Spleen (tissue), 11 donors: ENCODE measurements at regions not wholly inside any gene's neighbourhood (a gene's known extent, or its start where the extent isn't known, plus 50 kb on each side); places are given as distances from the start of the nearest gene placed in this dataset.
"Not testable (repeated sequence)": the region's sequence is repeated elsewhere in the genome, so short reads cannot be mapped to it uniquely, and the experiment has no call there.

Source experiments
- DNase-seq: peaks from one replicate; pipeline ENCODE4 v3.0.0-alpha.2; 2020
- H3K27ac ChIP-seq, 8 donors: fragments of 200-600 bp; sonication (generic) in 7 of 8; 1 replicate in 4 of 8; 2 replicates in 4 of 8; pipeline versions ENCODE4 v1.5.0 to v1.8.0; 2016 to 2021; ENCODE audit warnings: inconsistent platforms in 4 of 8, mild to moderate bottlenecking in 4 of 8, moderate library complexity in 1 of 8
- H3K27me3 ChIP-seq, 7 donors: fragments of 200-600 bp; sonication (generic) in 6 of 7; replicated peaks in 1 of 7; 1 replicate in 4 of 7; 2 replicates in 3 of 7; pipeline versions ENCODE4 v1.5.0 to v1.8.0; 2016 to 2021; ENCODE audit warnings: inconsistent platforms in 3 of 7, mild to moderate bottlenecking in 1 of 7
- H3K36me3 ChIP-seq, 6 donors: fragments of 200-600 bp; sonication (generic) in 5 of 6; 1 replicate in 4 of 6; 2 replicates in 2 of 6; pipeline versions ENCODE4 v1.5.0 to v1.8.0; 2016 to 2021; ENCODE audit warnings: inconsistent platforms in 2 of 6
- H3K4me1 ChIP-seq, 6 donors: fragments of 200-600 bp; sonication (generic) in 5 of 6; 1 replicate in 3 of 6; 2 replicates in 3 of 6; pipeline versions ENCODE4 v1.5.0 to v1.8.0; 2016 to 2021; ENCODE audit warnings: inconsistent platforms in 3 of 6
- H3K4me3 ChIP-seq, 8 donors: fragments of 200-600 bp; sonication (generic) in 7 of 8; 1 replicate in 4 of 8; 2 replicates in 4 of 8; pipeline versions ENCODE4 v1.5.0 to v1.8.0; 2016 to 2021; ENCODE audit warnings: inconsistent platforms in 4 of 8, mild to moderate bottlenecking in 4 of 8, moderate library complexity in 2 of 8
- H3K9me3 ChIP-seq, 8 donors: fragments of 200-600 bp; sonication (generic) in 7 of 8; 1 replicate in 4 of 8; 2 replicates in 4 of 8; pipeline versions ENCODE4 v1.5.0 to v1.8.0; 2016 to 2021; ENCODE audit warnings: inconsistent platforms in 4 of 8
- POLR2A ChIP-seq, 3 donors: fragments of 450-650 bp; IDR thresholded peaks; one replicate each; pipeline ENCODE4 v1.5.1; 2017; ENCODE audit warnings: antibody characterized with exemption in 3 of 3, mild to moderate bottlenecking in 1 of 3
- POLR2AphosphoS5 ChIP-seq, 3 donors: sonication (generic); formaldehyde crosslinking; IDR thresholded peaks; one replicate each; pipeline ENCODE4 v1.5.1; 2017; ENCODE audit warnings: antibody characterized with exemption in 3 of 3
- WGBS, 5 donors: extraction: QIAGEN DNeasy Blood & Tissue Kit in 3 of 5; methylation state at CpG; one replicate each; pipeline versions ENCODE4 v1.1.5 to v1.1.7; 2013 to 2018; 5-methylcytosine and 5-hydroxymethylcytosine counted together
- intact Hi-C: fragments of 100-400 bp; cut with DNase I; formaldehyde crosslinking; loops from one replicate; pipeline ENCODE4 v1.15.0; 2023; ENCODE audit warnings: low total_unique reads
- TF ChIP-seq, protein P1 (sequence below), 11 experiments: fragments of 200-600 bp in 7 of 11; fragments of 450-650 bp in 4 of 11; sonication (generic) in 4 of 11; IDR thresholded peaks in 8 of 11; conservative IDR thresholded peaks in 3 of 11; 1 replicate in 7 of 11; 2 replicates in 4 of 11; pipeline versions ENCODE4 v1.4.0 to v1.8.0; 2016 to 2021; ENCODE audit warnings: antibody characterized with exemption in 11 of 11, inconsistent platforms in 4 of 11, mild to moderate bottlenecking in 1 of 11
- donor health status: healthy with polysubstance abuse.
- donor health status: DM: no; HTN: no; CAD: no; lungs with moderate emphysema.
- donor health status: DM: no; HTN: no; CAD: no.
- donor health status: Bipolar disorder and iron deficiency.
- donor health status: healthy.
- donor health status: DM: no; HTN: no; CAD: no.
- donor health status: DM: yes; HTN: yes; CAD: no.

DNA sequence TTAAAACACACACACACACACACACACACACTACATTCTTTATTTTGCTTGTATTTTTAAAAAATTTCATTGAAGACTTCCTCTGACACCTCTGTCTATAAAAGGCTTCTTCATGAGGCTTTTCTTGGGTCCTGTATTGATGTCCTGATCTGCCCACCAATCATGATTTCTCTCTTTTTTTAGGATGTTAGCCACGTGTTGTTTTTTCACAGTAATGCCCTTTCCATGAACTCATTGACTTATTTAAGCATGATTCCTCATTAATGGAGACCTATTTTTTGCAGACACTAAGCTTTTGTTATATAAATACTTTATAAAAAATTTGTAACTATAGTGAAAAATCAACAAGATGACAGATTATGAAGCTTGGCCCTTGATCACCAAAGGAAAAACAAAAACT is 173.8 kb upstream of the CNTNAP5 start:
- Histone ChIP-seq H3K36me3 (no peaks in the 10 kb centered on the region), H3K27ac (no peak overlapping the region), H3K4me1 (no peaks in the 10 kb centered on the region), H3K4me3 (no peak overlapping the region), H3K27me3 (no peaks in the 10 kb centered on the region), H3K9me3 (peaks cover 0 to 47% (median 32%) of the 10 kb centered on the region in 8 donors)
- intact Hi-C loops: no loop called here
- TF ChIP-seq POLR2AphosphoS5 (IDR thresholded peaks at IDR 0.05): no peak
- TF ChIP-seq, protein P1, sequence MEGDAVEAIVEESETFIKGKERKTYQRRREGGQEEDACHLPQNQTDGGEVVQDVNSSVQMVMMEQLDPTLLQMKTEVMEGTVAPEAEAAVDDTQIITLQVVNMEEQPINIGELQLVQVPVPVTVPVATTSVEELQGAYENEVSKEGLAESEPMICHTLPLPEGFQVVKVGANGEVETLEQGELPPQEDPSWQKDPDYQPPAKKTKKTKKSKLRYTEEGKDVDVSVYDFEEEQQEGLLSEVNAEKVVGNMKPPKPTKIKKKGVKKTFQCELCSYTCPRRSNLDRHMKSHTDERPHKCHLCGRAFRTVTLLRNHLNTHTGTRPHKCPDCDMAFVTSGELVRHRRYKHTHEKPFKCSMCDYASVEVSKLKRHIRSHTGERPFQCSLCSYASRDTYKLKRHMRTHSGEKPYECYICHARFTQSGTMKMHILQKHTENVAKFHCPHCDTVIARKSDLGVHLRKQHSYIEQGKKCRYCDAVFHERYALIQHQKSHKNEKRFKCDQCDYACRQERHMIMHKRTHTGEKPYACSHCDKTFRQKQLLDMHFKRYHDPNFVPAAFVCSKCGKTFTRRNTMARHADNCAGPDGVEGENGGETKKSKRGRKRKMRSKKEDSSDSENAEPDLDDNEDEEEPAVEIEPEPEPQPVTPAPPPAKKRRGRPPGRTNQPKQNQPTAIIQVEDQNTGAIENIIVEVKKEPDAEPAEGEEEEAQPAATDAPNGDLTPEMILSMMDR (IDR thresholded peaks at IDR 0.05 in 8 of 11, conservative IDR thresholded peaks at IDR 0.05 in 3 of 11): no peak
- no peak for TF ChIP-seq POLR2A (IDR thresholded peaks at IDR 0.05)
- no peak for DNase-seq
- 15 to 51% (median 16%) methylated on average over 1 of the region's 1 CpG for WGBS, 5 donors

DNA sequence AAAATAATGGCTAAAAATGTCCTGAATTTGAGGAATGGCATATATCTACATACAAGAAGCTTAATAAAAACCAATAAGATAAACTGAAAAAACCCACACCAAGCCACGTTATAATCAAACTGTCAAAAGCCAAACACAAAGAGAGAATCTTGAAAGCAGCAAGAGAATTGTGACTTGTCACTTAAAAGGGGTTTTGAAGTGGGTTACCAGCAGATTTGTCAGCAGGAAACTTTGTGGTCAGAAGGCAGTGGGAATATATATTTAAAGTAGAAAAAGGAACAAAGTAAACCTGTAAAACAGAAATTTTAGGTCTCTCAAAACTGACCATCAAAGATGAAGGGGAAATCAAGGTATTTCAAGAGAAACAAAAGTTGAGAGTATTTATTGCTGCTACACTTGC is 171.9 kb upstream of the CNTNAP5 start:
- Histone ChIP-seq H3K36me3 (no peaks in the 10 kb centered on the region), H3K4me3 (no peak overlapping the region), H3K27ac (no peak overlapping the region), H3K27me3 (no peaks in the 10 kb centered on the region), H3K4me1 (no peaks in the 10 kb centered on the region), H3K9me3 (peaks cover 0 to 61% (median 48%) of the 10 kb centered on the region in 8 donors)
- intact Hi-C loops: no loop called here
- 8 to 44% (median 23%) methylated on average over 1 of the region's 1 CpG for WGBS, 5 donors
- no peak for DNase-seq
- TF ChIP-seq POLR2AphosphoS5 (IDR thresholded peaks at IDR 0.05) (no peak), POLR2A (IDR thresholded peaks at IDR 0.05) (no peak)
- TF ChIP-seq, protein P1 (IDR thresholded peaks at IDR 0.05 in 8 of 11, conservative IDR thresholded peaks at IDR 0.05 in 3 of 11): no peak

DNA sequence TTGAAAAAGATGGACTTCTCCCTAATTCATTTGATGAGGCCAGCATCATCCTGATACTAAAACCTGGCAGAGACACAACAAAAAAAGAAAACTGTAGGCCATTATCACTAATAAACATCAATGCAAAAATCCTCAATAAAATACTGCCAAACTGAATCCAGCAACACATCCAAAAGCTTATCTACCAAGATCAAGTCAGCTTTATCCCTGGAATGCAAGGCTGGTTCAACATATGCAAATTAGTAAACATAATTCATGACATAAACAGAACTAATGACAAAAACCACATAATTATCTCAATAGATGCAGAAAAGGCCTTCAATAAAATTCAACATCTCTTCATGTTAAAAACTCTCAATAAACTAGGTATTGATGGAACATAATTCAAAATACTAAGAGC is 166.1 kb upstream of the CNTNAP5 start:
- H3K4me3 ChIP-seq: not testable (repeated sequence)

DNA sequence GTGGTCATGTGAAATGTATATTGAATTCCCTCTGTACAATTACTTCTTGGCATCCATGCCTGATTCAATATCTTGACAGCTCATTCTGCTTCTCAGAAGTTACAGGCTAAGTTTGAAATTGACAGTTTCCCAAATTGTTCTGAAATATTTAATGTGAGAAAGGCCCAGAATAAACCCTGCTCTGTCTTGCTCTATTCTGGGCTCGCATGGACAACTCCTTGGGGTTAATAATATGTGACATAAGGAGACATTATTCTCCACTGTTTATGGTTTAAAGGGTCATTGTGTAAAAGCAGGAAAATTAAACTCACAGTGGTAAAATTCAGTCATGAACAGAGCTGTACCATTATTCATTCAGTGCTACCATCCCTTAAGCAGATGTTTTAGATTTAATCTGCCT is 160.7 kb upstream of the CNTNAP5 start:
- intact Hi-C loops: no loop called here
- WGBS, 5 donors: 66 to 83% (median 75%) methylated on average over 1 of the region's 1 CpG
- TF ChIP-seq POLR2A (IDR thresholded peaks at IDR 0.05) (no peak), POLR2AphosphoS5 (IDR thresholded peaks at IDR 0.05) (no peak)
- TF ChIP-seq, protein P1 (IDR thresholded peaks at IDR 0.05 in 8 of 11, conservative IDR thresholded peaks at IDR 0.05 in 3 of 11): no peak
- Histone ChIP-seq H3K36me3 (no peaks in the 10 kb centered on the region), H3K4me3 (no peak overlapping the region), H3K27me3 (no peaks in the 10 kb centered on the region), H3K4me1 (no peaks in the 10 kb centered on the region), H3K9me3 (peaks cover 0 to 24% (median 14%) of the 10 kb centered on the region in 8 donors), H3K27ac (no peak overlapping the region)
- no peak for DNase-seq

More for the DNA sequence above, 166.1 kb upstream of the CNTNAP5 start:
- DNase-seq, H3K27ac ChIP-seq, H3K36me3 ChIP-seq, H3K4me1 ChIP-seq, H3K27me3 ChIP-seq, intact Hi-C loops: not testable (repeated sequence)
- H3K9me3 ChIP-seq: peaks cover 0 to 68% (median 56%) of the 10 kb centered on the region in 8 donors
